HFFc6 (cell line): ENCODE measurements at regions not wholly inside any gene's neighbourhood (a gene's known extent, or its start where the extent isn't known, plus 50 kb on each side); places are given as distances from the start of the nearest gene placed in this dataset.
A peak's percentile ranks its signal among the peaks of the same experiment; 100 is the strongest.

ENCODE experiments used
- DNase-seq: peaks from one replicate; pipeline ENCODE4 v3.0.0-alpha.2; 2018
- H3K27ac Mint-ChIP-seq: 2 replicates; pipeline ENCODE4 v1.8.0; 2020; ENCODE audit warnings: mild to moderate bottlenecking, mixed read lengths
- H3K27me3 Mint-ChIP-seq: 2 replicates; pipeline ENCODE4 v1.8.0; 2021; ENCODE audit warnings: mild to moderate bottlenecking, moderate library complexity, mixed read lengths; ENCODE audit not compliant: insufficient read depth
- H3K36me3 Mint-ChIP-seq: 2 replicates; pipeline ENCODE4 v1.8.0; 2021; ENCODE audit warnings: low read depth, mixed read lengths
- H3K4me1 Mint-ChIP-seq: 2 replicates; pipeline ENCODE4 v1.8.0; 2020; ENCODE audit warnings: low read depth, mixed read lengths
- H3K4me3 Mint-ChIP-seq: 2 replicates; pipeline ENCODE4 v1.8.0; 2020; ENCODE audit warnings: mild to moderate bottlenecking, moderate library complexity, mixed read lengths
- H3K9me3 Mint-ChIP-seq: 2 replicates; pipeline ENCODE4 v1.8.0; 2020; ENCODE audit warnings: mild to moderate bottlenecking, mixed read lengths
- CTCF ChIP-seq: fragments of 200-600 bp; sonication (generic); IDR thresholded peaks from 2 replicates; pipeline ENCODE4 v1.5.0; 2021; ENCODE audit warnings: antibody characterized with exemption, mild to moderate bottlenecking

- Mint-ChIP-seq H3K4me3 (no peak overlapping the region), H3K4me1 (peaks cover 32% of the 10 kb centered on the region), H3K27me3 (no peaks in the 10 kb centered on the region), H3K36me3 (no peaks in the 10 kb centered on the region), H3K9me3 (no peaks in the 10 kb centered on the region), H3K27ac (no peak overlapping the region)
- no peak for TF ChIP-seq CTCF
- DNase-seq: no peak
Observed at GRCh38 chr9:116083837-116084236, 69.8 kb upstream of the PAPPA start.

- H3K36me3 Mint-ChIP-seq: no peaks in the 10 kb centered on the region
- H3K27me3 Mint-ChIP-seq: no peaks in the 10 kb centered on the region
- H3K27ac Mint-ChIP-seq: no peak overlapping the region; the same call in 1 of the 2 replicates
- H3K4me3 Mint-ChIP-seq: no peak overlapping the region
- peaks cover 32% of the 10 kb centered on the region for H3K4me1 Mint-ChIP-seq
- no peak for DNase-seq
- H3K9me3 Mint-ChIP-seq: no peaks in the 10 kb centered on the region
- no peak for TF ChIP-seq CTCF
Observed at GRCh38 chr9:116084497-116084896, 69.1 kb upstream of the PAPPA start.

GRCh38 chr9:116087246-116087645, 66.3 kb upstream of the PAPPA start:
- no peaks in the 10 kb centered on the region for H3K9me3 Mint-ChIP-seq
- no peak for DNase-seq
- TF ChIP-seq CTCF: no peak
- no peaks in the 10 kb centered on the region for H3K27me3 Mint-ChIP-seq
- H3K27ac Mint-ChIP-seq: peak overlapping the region; percentile 62; the same call in 1 of the 2 replicates
- no peak overlapping the region for H3K4me3 Mint-ChIP-seq
- H3K4me1 Mint-ChIP-seq: peaks cover 32% of the 10 kb centered on the region
- H3K36me3 Mint-ChIP-seq: peaks cover 6% of the 10 kb centered on the region

GRCh38 chr9:116087751-116088194, 65.8 kb upstream of the PAPPA start:
- H3K9me3 Mint-ChIP-seq: no peaks in the 10 kb centered on the region
- peak overlapping the region; percentile 39 for H3K4me3 Mint-ChIP-seq
- peaks cover 32% of the 10 kb centered on the region for H3K4me1 Mint-ChIP-seq
- no peak for DNase-seq
- H3K36me3 Mint-ChIP-seq: peaks cover 6% of the 10 kb centered on the region
- TF ChIP-seq CTCF: no peak
- H3K27ac Mint-ChIP-seq: peak overlapping the region; percentile 62
- H3K27me3 Mint-ChIP-seq: no peaks in the 10 kb centered on the region

- Mint-ChIP-seq H3K27ac (no peak overlapping the region), H3K4me1 (peaks cover 32% of the 10 kb centered on the region), H3K4me3 (no peak overlapping the region; the same call in 1 of the 2 replicates), H3K36me3 (peaks cover 6% of the 10 kb centered on the region), H3K27me3 (no peaks in the 10 kb centered on the region), H3K9me3 (no peaks in the 10 kb centered on the region)
- TF ChIP-seq CTCF: no peak
- no peak for DNase-seq
Observed at GRCh38 chr9:116088396-116088795, 65.2 kb upstream of the PAPPA start.
